ENCODE measurements at regions not wholly inside any gene's neighbourhood (a gene's known extent, or its start where the extent isn't known, plus 50 kb on each side); places are given as distances from the start of the nearest gene placed in this dataset.

DNA sequence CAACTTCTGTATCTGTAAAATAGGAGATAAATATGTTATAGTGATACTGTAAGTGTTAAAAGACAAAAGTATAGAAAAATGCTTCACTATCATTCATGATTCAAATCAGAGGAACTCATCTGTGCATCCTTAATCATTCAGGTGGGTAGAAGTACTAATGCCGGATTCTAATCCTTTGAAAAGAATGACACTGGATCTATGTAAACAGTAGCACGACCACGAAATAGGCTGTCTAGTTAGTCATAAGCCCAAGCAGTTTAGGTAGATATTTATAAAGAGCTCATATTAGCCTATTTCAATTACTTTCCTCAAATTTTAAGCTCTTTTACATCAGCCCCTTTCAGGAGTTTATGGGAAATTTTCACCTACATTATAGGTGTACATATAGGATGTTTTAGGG lies 437.9 kb downstream of the SOX2 start:
- TF ChIP-seq CTCF (IDR thresholded peaks at IDR 0.05) (no peak), POLR2AphosphoS5 (IDR thresholded peaks at IDR 0.05; ENCODE audit: insufficient read depth in 1 of 2, low read depth in 1 of 2) (no peak), POLR2A (IDR thresholded peaks at IDR 0.05) (no peak)

Measured in vagina (tissue), 2 donors.